NCI-H2107 treated with DMSO at 0.1 percent for 48 hours (cell line): ENCODE measurements at regions not wholly inside any gene's neighbourhood (a gene's known extent, or its start where the extent isn't known, plus 50 kb on each side); places are given as distances from the start of the nearest gene placed in this dataset.
"Not testable (repeated sequence)": the region's sequence is repeated elsewhere in the genome, so short reads cannot be mapped to it uniquely, and the experiment has no call there.

Source experiments
- DNase-seq: peaks from one replicate; lab custom pipeline; 2025; ENCODE audit not compliant: unreplicated experiment; lab: John Stamatoyannopoulos, UW

DNA sequence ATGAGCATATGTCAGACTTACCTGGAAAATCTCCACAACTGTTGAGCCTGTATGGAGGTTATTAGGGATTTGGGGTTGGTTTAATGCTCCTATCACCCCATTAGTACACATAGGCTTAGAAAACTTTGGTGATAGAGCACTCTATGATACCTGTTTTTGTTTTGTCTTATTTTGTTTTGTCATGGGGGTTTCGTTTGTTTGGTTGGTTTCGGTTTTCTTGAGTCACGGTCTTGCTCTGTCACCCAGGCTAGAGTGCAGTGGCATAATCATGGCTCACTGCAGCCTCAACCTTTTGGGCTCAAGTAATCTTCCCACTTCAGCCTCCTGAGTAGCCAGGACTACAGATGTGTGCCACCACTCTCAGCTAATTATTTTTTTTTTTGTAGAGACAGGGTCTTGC, 70.0 kb downstream of the MZT1 start:
- no peak for DNase-seq

DNA sequence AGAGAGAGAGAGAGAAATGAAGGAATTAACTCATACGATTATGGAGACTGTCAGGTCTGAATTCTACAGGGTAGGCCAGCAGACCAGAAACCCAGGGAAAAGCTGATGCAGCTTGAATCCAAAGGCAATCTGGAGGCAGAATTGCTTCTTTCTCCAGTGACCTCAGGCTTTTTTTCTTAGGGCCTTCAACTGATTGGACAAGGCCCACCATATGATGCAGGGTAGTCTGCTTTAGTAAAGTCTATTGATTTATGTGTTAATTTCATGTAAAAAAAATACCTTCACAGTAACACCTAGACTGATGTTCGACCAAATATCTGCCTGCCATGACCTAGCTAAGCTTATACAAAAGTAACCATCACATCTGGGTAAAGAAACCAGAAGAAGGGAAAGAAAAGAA, 71.1 kb downstream of the MZT1 start:
- DNase-seq: no peak

DNA sequence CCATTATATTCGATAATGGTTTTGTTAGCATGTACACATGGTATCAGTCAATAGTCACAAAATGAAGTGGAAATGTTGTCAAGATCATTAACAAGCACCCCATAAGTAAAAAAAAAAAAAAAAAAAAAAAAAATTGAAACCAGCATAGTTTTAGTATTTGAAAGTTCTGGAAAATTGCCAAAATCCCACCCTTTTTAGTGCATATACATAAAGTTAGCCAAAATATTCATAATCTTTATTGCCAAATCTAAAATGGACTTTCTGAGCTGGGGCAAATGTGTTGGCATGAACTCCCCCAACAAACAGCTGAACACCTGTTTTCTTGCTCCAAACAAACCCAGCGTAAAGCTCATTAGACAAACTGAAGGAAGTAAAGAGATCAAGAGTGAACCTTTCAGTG, 73.9 kb downstream of the MZT1 start:
- DNase-seq: no peak

DNA sequence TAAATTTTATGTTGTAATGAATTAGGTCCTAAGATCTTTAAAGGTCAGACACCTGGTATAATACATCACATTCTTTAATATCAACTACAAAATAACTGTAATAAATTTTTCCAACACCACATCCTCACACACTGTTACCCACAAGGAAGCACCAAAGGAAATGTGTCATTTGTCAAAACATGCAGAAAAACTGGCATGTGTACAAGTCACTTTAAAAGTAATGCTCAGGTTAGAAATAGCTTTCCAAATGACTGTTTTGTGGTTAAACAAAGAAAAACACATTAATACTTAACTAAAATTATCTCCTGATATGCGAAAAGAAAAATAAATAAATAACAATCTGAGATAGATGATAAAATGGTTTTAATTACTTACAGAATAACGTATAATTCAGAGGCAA, 74.7 kb downstream of the MZT1 start:
- no peak for DNase-seq

DNA sequence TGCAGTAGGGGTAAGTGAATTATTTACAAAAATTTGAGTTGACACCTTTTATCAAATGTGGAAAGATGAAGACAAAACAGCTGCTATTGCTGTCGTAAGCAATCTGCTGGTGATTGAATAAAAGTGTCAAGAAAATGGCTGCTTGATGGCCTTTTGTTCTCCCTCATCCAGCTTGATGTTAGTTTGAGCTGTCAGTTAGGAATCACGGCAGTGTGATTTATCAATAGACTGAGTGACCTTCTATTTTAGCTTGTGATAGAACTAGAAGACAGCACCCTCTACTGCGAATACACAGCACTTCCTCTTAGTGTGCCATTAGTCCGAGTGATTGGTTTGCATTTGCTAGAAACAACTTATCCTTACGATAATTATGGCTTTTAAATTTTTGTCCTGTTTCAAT, 76.3 kb downstream of the MZT1 start:
- no peak for DNase-seq

DNA sequence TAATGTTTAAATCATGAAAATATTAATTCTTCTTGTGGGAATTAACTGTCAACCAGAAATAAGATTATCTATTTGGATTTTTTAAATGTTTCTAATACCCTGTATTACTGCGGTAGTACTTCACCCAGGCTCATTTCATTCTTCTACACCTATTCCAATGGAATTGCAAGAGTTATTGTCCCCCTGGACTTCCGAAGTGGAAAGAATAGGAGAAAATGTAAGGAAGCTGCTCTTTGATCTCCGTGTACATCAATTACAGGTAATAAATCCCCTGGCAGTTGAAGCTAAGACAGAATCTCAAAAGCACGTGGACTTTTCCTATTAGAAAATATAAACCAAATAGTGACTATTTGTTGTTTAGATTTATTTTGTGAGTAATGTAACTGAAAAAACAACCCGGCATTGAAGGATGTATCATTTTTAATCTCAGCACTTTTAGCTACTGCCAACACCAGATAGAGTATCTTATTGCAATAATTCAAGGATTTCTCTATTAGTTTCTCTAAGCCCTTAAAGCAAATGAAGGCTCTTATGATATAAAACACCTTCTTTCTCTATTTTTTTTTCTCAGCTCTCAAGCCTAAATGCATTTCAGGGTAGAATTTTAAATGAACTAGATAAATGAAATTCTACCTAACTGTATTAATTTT, 77.3 kb downstream of the MZT1 start:
- no peak for DNase-seq

DNA sequence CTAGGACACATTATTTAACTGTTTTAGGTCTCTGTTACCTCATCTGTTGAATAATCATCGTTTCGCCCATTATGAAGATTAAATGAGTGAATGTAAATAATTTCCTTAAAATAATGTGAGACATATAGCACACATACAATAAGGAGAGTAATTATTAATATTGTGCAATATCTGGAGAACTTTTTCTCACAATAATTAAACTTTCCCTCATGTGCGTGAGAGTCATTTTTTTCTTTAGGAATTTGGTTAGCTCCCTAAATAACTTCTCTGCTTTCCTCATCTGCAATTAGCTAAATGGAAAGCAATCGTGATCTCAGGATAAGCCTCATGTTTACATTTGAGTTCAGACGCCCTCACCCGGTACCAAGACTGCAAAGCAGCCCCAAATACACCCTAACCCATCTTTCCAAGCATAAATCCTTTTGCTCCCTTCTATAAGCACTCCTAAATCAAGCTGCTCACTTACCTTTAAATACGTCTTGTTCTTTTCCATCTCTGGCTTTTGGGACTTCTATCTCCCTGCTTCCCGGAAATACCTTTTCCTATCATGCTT, 78.8 kb downstream of the MZT1 start:
- no peak for DNase-seq

DNA sequence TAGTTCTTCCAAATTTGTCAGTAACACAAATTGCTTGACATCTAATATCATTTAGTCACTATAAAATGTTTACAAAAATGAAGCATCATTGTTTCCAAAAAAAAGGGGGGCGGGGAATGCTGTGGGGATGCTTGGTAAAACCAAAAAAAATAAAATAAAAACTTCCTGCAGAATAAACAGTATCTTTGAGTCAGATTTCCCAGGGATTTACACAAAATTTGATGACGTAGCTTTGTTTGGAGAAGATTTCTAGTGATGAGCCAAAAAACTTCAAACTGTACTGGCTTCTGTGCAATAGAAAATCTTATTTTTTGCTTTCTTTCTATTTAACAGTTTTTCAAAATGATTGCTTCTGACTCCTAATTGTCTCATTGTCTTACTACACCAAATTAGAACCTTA, 80.0 kb downstream of the MZT1 start:
- DNase-seq: no peak

DNA sequence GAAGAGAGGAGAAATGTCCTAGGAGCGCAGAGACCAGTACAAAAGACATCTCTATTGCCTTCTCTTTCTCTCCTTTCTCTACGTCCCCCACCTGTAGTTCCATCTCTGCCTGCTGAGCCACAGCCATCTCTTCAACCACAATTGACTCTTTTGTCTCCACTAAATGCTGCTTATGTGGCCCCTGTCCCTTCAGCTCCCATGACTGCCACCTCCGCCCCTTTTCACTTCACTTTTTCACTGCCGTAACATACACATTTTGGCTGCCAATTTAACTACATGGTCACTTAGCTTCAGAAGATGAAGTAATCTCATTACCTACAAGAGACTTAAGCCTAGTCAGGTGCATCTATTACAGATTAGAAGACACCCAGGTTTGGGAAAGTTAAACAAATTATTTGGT, 81.9 kb downstream of the MZT1 start:
- DNase-seq: no peak

DNA sequence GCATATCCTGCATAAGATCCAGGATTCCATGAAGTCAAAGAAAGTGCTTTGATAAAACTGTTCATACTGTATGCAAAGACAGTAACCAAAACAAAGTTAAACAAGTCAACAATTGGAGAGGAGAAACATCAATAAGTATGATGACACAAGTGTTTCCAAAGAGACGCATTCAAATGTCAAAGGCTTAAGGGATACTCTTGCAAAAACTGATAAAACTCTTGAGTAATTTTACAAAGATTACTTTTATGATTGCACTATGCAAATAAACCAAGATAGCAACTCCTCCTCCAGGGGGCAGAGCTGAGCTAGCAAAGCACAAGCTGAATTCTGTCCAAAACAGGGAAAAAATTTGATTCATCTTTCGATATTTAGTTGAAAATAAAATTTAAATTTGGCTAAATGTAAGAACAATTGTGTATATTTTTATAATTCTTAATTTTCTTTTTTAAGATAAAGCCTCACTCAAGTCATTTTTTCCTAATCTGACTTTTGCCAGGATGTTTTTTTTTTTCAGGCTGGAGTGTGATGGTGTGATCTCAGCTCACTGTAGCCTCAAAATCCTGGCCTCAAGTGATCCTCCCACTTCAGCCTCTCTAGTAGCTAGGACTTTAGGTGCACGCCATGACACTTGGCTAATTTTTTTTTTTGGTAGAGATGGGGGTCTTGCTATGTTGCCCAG, 84.0 kb downstream of the MZT1 start:
- DNase-seq: no peak

DNA sequence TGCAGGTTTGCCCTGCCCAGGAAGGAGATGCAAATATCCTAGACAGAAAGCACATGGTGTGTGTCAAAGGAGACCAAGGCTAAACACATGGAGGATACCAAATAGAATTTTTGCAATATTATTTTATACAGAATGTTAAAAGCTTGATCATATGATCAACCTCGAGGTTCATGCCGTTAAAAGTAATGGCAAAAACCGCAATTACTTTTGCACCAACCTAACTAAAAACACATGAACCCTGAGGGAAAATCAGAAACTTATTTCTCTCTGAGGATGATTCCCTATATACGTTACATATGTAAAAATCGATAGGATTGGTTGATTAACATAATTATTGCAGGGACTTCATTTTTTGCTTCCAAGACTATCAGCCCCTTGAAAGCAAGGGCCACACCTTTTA, 88.1 kb downstream of the MZT1 start:
- DNase-seq: no peak

DNA sequence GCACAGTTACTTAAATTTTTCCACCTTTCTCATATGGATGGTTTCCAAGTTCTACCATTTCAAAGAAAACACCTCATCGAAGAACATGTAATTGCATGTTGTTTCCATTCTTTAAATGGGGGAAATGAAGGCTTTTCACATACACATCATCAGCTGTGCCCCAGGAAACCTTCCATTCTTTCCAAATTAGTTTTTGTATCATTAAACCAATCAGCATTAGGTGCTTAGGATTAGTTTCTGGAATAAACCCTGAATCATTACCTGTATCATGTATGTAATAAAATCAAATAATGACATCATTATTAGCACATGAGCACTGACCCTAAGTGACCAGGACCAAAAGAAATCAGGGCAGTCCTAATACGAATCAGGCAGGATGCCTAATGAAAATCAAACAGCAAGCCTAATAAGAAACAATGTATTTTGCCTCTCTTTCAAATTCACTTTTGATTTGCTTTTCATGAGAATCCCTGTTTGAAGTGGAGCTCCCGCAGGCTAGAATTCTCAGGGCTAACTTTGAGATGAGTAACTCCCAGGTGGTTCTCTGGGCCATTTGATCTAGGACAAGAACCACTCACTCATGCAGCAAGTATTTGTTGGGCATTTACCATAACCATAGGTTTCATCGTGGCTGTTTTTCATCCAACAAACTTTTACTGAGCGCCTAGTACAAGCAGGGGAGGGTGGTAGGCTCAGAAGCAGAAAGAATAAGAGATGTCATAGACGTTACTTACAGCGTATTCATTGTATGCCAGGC, 89.2 kb downstream of the MZT1 start:
- DNase-seq: no peak

DNA sequence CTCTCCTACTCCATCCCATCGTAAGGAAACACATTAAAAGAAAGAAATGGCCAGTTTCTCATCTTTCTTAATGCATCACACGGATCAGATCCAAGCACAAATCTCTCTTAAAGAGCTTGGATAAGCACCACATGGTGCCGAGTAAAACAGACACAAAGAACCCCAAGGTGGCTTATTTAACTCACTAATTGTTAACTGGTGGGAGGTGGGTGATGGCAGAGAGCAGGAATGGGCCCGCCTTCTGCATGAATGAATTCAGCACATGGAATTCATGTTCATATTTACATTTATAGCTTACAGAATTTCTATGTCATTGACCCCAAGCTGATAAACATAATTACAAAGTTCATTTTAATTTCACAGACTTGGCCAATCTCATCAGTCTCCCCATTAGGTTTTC, 89.9 kb downstream of the MZT1 start:
- no peak for DNase-seq

DNA sequence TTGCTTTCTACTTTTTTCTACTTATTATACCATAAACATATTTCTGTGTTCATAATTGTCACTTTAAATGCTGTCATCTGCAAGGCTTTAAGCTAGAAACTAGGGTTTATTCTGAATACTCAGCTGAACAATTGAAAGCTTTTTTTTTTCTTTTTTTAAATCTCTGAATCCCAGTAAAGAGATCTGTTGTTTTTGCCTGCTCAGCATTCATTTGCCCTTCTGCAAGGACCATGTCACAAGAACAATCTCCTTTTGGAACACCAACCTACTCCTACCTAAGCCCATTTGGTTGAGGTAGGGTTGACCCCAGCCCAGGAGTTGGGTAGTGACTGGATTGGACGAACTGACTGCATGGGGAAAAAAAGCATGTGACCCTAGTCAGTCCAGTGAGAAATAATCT, 92.6 kb downstream of the MZT1 start:
- no peak for DNase-seq

DNA sequence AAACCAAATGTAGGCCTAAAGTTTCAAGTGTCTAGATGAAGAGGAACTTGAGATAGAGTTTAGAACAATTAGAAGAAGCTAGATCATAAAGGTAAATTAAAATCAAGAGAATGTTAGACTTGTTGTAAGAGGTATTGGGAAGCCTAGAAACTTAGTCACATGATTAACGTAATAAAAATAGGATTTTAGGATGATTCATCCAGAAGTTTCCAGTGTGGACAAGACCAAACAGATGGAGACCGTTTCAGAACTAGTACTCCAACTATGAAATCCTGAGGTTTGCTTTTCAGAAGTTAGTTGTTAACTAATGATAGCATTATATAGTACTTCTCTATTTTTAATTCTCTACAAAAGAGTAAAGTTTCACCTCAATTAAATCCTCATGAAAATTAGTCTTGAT, 104.9 kb downstream of the MZT1 start:
- no peak for DNase-seq

DNA sequence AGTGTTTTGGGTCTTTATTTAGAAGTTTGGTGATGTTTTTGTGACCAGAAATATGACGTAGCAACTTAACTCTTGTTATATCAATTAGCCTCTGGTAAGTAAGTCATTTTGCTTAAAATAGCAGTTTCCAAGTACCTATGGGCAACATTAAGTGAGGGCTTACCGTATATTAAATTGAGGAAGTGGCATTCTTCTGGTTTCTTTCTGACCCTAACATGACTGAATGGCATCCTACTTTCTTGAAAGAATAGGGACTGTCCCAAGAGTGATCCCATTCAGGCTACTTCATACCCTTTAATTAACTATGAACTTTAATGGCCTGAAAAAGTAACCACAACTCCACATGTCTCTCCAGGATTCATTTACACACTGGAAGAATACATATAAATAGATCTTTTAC, 106.6 kb downstream of the MZT1 start:
- DNase-seq: no peak

DNA sequence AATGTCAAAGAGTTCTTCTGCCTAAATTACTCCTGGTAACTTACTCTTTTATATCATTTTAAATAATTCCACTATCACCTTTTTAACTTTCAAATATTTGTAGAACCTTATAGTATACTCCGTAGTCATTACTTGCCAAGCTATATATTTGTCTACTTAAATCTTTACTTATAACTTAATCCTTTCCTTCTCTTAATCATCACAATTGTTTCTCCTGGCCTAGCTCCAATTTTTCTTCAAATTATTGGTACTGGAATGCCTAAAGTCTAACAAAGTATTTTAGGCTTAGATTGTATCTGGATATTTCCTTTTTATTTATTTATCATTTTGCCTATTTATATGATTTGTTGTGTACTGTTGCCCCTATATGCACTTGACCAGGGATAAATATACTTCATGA, 109.5 kb downstream of the MZT1 start:
- no peak for DNase-seq

DNA sequence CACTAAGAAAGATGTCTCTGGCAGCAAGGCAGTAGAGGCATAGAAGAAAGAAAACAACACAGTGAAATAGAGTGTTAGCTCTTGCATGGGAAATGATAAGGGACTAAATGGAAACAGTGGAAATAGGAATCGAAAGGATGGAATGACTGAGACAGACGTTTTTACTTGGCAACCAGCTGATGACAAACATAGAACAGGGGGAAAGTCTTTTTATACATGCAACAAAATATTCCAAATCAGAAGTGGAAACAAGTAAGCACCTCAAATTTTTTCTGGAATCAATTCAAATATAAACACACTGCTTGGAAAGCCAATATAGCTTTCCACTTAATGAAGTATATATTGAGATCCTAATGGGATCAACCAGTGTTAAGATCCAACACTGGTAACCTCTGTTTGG, 110.2 kb downstream of the MZT1 start:
- DNase-seq: no peak

DNA sequence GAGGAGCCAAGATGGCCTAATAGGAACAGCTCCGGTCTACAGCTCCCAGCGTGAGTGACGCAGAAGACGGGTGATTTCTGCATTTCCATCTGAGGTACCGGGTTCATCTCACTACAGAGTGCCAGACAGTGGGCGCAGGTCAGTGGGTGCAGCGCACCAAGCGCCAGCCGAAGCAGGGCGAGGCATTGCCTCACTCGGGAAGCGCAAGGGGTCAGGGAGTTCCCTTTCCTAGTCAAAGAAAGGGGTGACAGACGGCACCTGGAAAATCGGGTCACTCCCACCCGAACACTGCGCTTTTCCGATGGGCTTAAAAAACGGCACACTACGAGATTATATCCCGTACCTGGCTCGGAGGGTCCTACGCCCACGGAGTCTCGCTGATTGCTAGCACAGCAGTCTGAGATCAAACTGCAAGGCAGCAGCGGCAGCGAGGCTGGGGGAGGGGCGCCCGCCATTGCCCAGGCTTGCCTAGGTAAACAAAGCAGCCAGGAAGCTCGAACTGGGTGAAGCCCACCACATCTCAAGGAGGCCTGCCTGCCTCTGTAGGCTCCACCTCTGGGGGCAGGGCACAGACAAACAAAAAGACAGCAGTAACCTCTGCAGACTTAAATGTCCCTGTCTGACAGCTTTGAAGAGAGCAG, 117.1 kb downstream of the MZT1 start:
- not testable (repeated sequence) for DNase-seq

DNA sequence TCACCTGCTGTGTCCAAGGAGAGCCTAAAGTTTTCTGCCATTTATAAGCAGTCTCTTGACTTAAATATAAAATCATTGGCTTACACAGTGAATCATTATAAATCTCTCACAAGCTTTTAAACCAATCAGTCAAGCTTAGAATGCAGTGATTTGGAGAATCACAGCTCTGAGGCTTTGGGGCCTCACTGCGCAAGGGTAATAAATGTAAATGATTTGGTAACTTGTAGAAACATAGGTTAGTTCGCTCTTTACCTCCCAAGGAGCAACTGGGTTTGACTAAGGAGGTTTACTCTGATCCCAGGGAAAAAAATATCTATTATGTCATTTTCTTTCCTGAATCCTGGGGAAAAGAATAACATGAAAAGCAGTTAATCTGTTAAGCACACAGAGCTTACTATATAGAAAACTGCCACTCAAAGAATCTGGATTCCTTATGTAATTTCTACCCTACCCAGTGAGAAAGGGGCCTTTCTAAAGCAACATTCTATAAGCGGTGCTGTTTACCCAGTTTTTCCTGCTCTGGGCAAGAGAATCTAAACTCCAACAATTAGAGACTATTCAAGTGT, 128.2 kb downstream of the MZT1 start:
- no peak for DNase-seq

DNA sequence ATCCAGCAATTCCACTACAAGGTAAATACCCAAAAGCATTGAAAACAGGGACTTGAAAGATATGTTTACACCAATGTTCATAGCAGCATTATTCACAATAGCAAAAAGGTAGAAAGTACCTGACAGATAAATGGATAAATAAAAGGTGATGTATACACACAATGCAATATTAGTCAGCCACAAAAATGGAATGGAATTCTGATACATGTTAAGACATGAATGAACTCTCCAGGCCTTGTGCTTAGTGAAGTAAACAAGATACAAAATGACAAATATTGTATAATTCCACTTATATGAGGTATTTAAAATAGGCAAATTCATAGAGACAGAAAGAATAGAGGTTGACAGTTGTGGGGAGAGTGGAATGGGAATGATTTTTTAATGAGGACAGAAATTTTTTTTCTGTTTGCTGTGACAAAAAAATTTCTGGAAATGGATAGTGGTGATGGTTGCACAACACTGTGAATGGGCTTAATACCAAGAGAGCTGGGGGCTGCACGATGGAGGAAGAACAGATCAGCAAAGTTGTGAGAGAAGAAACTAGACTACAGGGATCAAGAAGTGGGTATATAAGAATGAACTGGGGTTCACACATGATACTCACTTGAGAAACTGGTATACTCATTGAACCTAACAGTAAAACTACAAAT, 137.2 kb downstream of the MZT1 start:
- DNase-seq: no peak
